GM12873 (cell line): ENCODE measurements at regions not wholly inside any gene's neighbourhood (a gene's known extent, or its start where the extent isn't known, plus 50 kb on each side); places are given as distances from the start of the nearest gene placed in this dataset.

Source experiments
- TF ChIP-seq, protein P1 (sequence below): IDR thresholded peaks from 2 replicates; pipeline ENCODE4 v1.5.1; 2012; ENCODE audit warnings: low read depth, mild to moderate bottlenecking, moderate library complexity, low read length, control low read depth; ENCODE audit not compliant: insufficient read depth; ENCODE audit errors: missing control alignments

DNA sequence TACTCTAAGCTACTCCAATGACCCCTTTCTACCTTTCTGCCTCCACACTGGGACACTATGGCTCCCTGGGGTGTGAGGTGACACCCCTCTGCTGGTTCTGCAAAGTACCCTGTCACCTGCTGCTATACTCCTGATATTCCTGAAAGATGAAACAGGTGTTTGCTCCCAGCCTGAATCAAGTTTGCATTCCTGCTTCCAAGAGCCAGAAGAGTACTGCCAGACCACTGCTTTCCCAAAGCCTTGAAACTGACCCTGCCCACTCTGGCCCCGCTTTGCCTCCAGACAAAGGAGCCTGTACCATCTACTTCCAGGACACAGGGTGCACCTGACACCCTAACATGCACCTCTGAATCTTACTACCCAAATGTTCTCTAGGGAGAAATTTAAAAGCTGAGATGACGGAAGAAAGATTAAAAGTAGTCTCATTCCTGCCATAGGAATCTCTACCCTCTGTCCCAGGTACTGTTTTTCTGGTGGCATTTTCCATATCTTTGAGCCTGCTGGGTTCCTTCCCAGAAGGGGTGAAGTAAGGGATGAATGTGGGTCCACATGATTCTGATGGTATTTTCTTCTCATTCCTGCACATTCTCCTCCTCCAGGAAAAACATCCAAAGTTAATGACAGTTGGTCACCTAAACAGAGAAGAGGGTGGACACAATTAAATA, 70.3 kb upstream of the DUSP10 start:
- TF ChIP-seq, protein P1, sequence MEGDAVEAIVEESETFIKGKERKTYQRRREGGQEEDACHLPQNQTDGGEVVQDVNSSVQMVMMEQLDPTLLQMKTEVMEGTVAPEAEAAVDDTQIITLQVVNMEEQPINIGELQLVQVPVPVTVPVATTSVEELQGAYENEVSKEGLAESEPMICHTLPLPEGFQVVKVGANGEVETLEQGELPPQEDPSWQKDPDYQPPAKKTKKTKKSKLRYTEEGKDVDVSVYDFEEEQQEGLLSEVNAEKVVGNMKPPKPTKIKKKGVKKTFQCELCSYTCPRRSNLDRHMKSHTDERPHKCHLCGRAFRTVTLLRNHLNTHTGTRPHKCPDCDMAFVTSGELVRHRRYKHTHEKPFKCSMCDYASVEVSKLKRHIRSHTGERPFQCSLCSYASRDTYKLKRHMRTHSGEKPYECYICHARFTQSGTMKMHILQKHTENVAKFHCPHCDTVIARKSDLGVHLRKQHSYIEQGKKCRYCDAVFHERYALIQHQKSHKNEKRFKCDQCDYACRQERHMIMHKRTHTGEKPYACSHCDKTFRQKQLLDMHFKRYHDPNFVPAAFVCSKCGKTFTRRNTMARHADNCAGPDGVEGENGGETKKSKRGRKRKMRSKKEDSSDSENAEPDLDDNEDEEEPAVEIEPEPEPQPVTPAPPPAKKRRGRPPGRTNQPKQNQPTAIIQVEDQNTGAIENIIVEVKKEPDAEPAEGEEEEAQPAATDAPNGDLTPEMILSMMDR = no peak

DNA sequence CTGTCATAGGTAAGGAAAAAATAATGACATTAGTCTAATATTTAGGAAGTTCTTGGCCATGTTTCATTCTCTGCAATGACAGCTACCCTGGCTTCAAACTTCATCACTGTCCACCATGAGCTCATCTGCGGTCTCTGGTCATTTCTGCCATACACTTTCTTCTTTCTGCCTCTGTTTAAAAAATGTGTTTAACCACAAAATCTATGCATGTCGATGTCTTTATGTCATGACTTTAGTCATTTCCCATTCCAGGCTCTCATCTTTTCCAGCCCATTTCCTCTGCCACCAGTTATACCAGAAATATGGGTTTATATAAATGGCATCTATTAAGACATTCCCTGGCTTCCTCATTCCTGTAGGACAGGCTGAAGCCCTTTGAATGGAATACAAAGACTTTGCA, 68.5 kb upstream of the DUSP10 start:
- TF ChIP-seq, protein P1 = no peak

DNA sequence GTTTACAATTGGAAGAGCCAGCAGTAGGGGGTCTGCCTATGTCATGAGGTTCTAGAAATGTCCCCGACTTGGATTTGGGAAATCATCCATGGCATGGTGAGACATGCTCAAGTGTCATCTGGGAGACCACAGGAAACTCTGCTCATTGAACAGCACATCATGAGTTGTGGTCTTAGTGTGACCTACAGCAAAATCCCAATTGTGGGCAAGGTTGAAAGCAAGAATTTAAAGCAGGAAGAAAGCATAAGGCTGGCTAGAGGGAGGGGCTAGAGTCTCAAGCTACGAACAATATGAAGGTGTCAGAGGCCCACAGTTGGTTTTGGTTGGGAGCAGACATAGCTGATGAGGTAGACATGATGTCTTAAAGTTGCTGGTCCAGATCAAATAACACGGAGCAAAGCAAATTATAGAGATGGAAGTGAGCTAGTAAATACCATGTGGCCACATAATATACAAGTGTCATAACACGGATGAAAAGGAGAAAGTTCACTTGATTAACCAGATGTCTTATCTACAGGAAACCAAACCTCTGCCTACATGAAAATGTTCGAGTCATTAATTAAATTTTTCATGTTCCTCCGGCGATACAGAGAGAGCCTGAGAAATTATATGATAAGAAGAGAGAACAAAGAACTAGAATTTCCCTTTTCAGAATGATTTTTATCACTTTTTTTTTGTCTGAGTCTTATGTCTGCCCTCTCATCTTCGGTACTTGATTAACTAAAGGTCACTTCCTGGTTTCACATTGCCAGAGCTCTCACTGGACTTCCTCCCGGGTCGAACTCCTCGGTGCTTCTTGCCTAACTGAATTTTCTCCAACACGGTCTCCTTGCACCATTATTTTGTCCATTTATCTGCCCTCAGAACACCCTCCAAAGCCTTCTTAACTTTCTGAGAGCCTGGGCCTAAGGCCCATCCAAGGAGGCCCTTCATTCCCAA, 67.5 kb upstream of the DUSP10 start:
- TF ChIP-seq, protein P1 = no peak

DNA sequence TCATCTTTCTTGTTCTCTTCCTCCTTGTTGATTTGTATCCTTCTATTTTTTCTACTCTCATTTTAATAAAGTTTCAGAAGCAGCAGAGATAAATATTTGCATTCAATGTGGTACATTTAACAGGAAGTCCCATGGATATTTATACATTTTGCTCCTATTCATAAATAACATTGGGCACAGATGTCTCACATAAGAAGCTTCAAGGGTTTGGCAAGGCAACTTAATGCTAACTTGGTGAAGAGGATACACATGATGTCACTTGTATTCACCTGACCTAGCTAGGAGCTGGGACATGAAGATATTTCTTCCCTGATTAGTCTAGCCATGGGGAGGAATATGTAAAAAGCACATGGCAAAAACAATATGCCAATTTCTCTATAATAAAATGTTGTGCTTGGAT, 65.1 kb upstream of the DUSP10 start:
- TF ChIP-seq, protein P1 = no peak

DNA sequence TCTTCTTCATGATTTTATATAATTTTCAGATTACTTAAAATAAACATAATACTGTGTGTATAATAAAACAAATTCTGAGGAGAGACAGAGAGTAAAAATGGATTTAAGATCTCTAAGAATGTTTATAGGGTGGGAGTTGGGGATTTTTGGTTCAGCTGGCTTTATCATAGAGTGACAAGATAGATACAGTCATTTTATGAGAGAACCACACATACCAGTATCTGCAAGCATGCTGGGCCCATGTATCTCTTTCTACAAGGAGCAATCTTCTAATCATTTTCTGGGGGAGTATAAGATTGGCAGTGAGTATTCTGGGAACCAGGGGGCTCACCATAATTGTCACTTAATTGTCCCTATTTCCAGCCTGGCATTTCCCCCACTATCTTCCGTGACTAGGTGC, 64.3 kb upstream of the DUSP10 start:
- TF ChIP-seq, protein P1 = no peak

DNA sequence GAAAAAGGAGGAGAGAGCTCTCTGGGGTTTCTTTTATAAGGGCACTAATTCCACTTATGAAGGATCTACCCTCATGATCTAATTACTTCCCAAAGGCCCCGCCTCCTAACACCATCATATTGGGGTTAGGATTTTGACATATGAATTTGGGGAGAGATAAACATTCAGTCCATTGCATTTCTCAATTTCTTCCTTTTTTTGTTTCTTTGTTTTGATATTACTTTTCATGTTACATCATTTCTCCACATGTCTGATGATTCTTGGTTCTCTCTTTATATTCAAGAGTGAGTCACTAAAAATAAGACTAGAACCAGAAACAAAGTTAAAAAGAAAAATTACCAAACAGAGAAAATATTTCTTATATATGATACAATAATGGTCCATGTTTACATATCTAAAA, 63.2 kb upstream of the DUSP10 start:
- TF ChIP-seq, protein P1 = no peak

DNA sequence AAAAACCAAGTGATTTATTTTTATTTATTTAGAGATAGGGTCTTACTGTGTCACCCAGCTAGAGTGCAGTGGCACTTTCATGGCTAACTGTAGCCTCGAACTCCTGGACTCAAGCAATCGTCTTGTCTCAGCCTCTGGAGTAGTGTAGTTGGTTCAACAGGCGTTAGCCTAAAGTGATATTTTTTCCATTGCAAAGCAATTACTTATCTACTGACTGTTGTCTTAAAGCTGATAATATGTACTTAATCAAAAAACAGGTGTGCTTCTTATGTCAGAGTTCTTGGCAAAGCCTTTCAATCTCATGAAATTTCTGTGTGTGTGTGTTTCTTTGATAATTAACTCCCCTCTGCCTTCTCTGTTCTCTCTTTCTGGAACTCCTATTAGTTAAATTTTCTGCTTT, 62.4 kb upstream of the DUSP10 start:
- TF ChIP-seq, protein P1 = no peak
